ENCODE measurements at regions not wholly inside any gene's neighbourhood (a gene's known extent, or its start where the extent isn't known, plus 50 kb on each side); places are given as distances from the start of the nearest gene placed in this dataset.
"Not testable (repeated sequence)": the region's sequence is repeated elsewhere in the genome, so short reads cannot be mapped to it uniquely, and the experiment has no call there.

DNA sequence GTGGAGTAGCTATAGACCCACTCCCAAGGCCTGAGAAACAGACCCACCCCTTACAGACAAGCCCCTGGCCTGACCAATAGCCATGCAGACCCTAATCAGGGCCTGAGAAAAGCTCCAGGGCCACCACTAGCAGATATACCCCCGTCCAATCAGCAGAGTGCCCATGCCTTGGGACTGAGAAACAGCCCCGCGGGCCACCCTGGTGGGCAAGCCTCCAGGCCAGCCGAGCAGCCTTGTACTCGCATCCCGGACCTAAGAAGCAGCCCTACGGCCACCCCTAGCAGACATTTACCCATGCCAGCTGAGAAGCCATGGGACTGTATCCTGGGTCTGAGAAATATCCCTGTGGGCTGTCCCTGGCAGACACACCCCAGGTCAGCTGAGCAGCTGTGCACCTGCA, 436.5 kb downstream of the SMARCA1 start:
- no peak overlapping the region for H3K56ac ChIP-seq (ENCODE audit: insufficient read length, low read depth, low read length)
- H3K9ac ChIP-seq (ENCODE audit: extremely low read depth, insufficient read length, low read length): no peak overlapping the region
- peak overlapping the region; percentile 43; the same call in 1 of the 2 replicates for H3K4ac ChIP-seq (ENCODE audit: low read depth, low read length)
- peaks cover 24 to 40% (median 26%) of the 10 kb centered on the region in 3 experiments for H3K36me3 Mint-ChIP-seq (ENCODE audit: insufficient read depth in 1 of 3, low read depth in 3 of 3)
- no peak overlapping the region for H2BK15ac ChIP-seq (ENCODE audit: low read depth, low read length)
- H2BK20ac ChIP-seq (ENCODE audit: low read depth, low read length, poor library complexity, severe bottlenecking): no peak overlapping the region
- no peaks in the 10 kb centered on the region for H3K79me1 ChIP-seq (ENCODE audit: insufficient read depth, low read depth, low read length, poor library complexity, severe bottlenecking)
- H4K20me1 ChIP-seq (ENCODE audit: control insufficient read depth, insufficient read depth, insufficient read length): no peaks in the 10 kb centered on the region
- peaks cover 15 to 24% of the 10 kb centered on the region in 2 experiments for H3K9me3 Mint-ChIP-seq
- H4K91ac ChIP-seq (ENCODE audit: insufficient read length, low read depth, low read length): peak overlapping the region; percentile 89
- no peak overlapping the region for H3K18ac ChIP-seq (ENCODE audit: insufficient read length, low read depth, low read length)
- H2BK120ac ChIP-seq (ENCODE audit: low read depth, low read length, poor library complexity, severe bottlenecking): no peak overlapping the region
- TF ChIP-seq, protein P1, sequence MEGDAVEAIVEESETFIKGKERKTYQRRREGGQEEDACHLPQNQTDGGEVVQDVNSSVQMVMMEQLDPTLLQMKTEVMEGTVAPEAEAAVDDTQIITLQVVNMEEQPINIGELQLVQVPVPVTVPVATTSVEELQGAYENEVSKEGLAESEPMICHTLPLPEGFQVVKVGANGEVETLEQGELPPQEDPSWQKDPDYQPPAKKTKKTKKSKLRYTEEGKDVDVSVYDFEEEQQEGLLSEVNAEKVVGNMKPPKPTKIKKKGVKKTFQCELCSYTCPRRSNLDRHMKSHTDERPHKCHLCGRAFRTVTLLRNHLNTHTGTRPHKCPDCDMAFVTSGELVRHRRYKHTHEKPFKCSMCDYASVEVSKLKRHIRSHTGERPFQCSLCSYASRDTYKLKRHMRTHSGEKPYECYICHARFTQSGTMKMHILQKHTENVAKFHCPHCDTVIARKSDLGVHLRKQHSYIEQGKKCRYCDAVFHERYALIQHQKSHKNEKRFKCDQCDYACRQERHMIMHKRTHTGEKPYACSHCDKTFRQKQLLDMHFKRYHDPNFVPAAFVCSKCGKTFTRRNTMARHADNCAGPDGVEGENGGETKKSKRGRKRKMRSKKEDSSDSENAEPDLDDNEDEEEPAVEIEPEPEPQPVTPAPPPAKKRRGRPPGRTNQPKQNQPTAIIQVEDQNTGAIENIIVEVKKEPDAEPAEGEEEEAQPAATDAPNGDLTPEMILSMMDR (conservative IDR thresholded peaks at IDR 0.05): no peak
- H2BK12ac ChIP-seq (ENCODE audit: insufficient read length, low read depth, low read length): no peak overlapping the region
- no peaks in the 10 kb centered on the region; the same call in 1 of the 2 replicates for H3K27me3 Mint-ChIP-seq (ENCODE audit: low read depth)
- H3K4me2 ChIP-seq (ENCODE audit: insufficient read depth, insufficient read length, low read length): no peak overlapping the region
- no peak overlapping the region for H3K27ac ChIP-seq (ENCODE audit: insufficient read length, low read depth, low read length)
- H3K9me3 ChIP-seq (ENCODE audit: control insufficient read depth, low read depth, low read length): peaks cover 14% of the 10 kb centered on the region
- no peak overlapping the region for H2AK5ac ChIP-seq (ENCODE audit: insufficient read length, low read length)
- no peaks in the 10 kb centered on the region for H3K27me3 ChIP-seq (ENCODE audit: insufficient read depth, low read length)
- no peak overlapping the region for H2BK5ac ChIP-seq (ENCODE audit: insufficient read length, low read length)
- peaks cover 39 to 48% of the 10 kb centered on the region in 2 experiments for H3K4me1 Mint-ChIP-seq
- H3K4me1 ChIP-seq (ENCODE audit: insufficient read depth, low read length): peaks cover 5% of the 10 kb centered on the region; the same call in 1 of the 2 replicates
- H3K27ac Mint-ChIP-seq: peak overlapping the region in 2 of 3 experiments; percentile 84 to 91; a peak in 5 of 7 replicates
- no peak overlapping the region for H3K4me3 Mint-ChIP-seq
- DNase-seq: no peak
- no peak overlapping the region for H4K5ac ChIP-seq (ENCODE audit: insufficient read length, low read depth, low read length)
- H3T11ph ChIP-seq (ENCODE audit: low read length): no peak overlapping the region
- no peaks in the 10 kb centered on the region for H3K23me2 ChIP-seq (ENCODE audit: insufficient read length, low read depth, low read length, poor library complexity, severe bottlenecking)
- H4K8ac ChIP-seq (replicated peaks; ENCODE audit: insufficient read length, low read depth, low read length): no peak overlapping the region
- H3K79me2 ChIP-seq (ENCODE audit: insufficient read depth, low read length): no peaks in the 10 kb centered on the region; the same call in 1 of the 2 replicates
- H3K23ac ChIP-seq (ENCODE audit: insufficient read length, low read depth, low read length): no peak overlapping the region
- H2AFZ ChIP-seq (ENCODE audit: low read length): no peak overlapping the region
- no CpG with 5 or more reads among the region's 7 CpGs for WGBS (ENCODE audit: extremely low coverage, insufficient read length, low lambda C conversion rate)
- no peak overlapping the region; the same call in 1 of the 2 replicates for H3K14ac ChIP-seq (ENCODE audit: insufficient read depth, low read length)

- H3K4me1 ChIP-seq (ENCODE audit: insufficient read depth, low read length); H3K4me3 Mint-ChIP-seq: not testable (repeated sequence)
Measured at GRCh38 chrX:129084291-129084690, 439.0 kb downstream of the SMARCA1 start.

More at GRCh38 chrX:129084291-129084690, 439.0 kb downstream of the SMARCA1 start:
- no CpG with 5 or more reads among the region's 3 CpGs for WGBS (ENCODE audit: extremely low coverage, insufficient read length, low lambda C conversion rate)
- not testable (repeated sequence) for H3K18ac ChIP-seq (ENCODE audit: insufficient read length, low read depth, low read length); H3K4me2 ChIP-seq (ENCODE audit: insufficient read depth, insufficient read length, low read length); H3K27me3 Mint-ChIP-seq (ENCODE audit: low read depth); H3K4ac ChIP-seq (ENCODE audit: low read depth, low read length); H3K9ac ChIP-seq (ENCODE audit: extremely low read depth, insufficient read length, low read length); H2BK120ac ChIP-seq (ENCODE audit: low read depth, low read length, poor library complexity, severe bottlenecking); H2BK5ac ChIP-seq (ENCODE audit: insufficient read length, low read length); H3K27me3 ChIP-seq (ENCODE audit: insufficient read depth, low read length); H3K23ac ChIP-seq (ENCODE audit: insufficient read length, low read depth, low read length); H2AFZ ChIP-seq (ENCODE audit: low read length); H3K56ac ChIP-seq (ENCODE audit: insufficient read length, low read depth, low read length); H2BK15ac ChIP-seq (ENCODE audit: low read depth, low read length); H3K79me1 ChIP-seq (ENCODE audit: insufficient read depth, low read depth, low read length, poor library complexity, severe bottlenecking); H3K23me2 ChIP-seq (ENCODE audit: insufficient read length, low read depth, low read length, poor library complexity, severe bottlenecking); H2BK20ac ChIP-seq (ENCODE audit: low read depth, low read length, poor library complexity, severe bottlenecking); H4K5ac ChIP-seq (ENCODE audit: insufficient read length, low read depth, low read length); H4K8ac ChIP-seq (replicated peaks; ENCODE audit: insufficient read length, low read depth, low read length); DNase-seq; H4K20me1 ChIP-seq (ENCODE audit: control insufficient read depth, insufficient read depth, insufficient read length); H3K27ac Mint-ChIP-seq; H4K91ac ChIP-seq (ENCODE audit: insufficient read length, low read depth, low read length); H3K14ac ChIP-seq (ENCODE audit: insufficient read depth, low read length); H3T11ph ChIP-seq (ENCODE audit: low read length); H2AK5ac ChIP-seq (ENCODE audit: insufficient read length, low read length); H3K27ac ChIP-seq (ENCODE audit: insufficient read length, low read depth, low read length); H2BK12ac ChIP-seq (ENCODE audit: insufficient read length, low read depth, low read length); H3K79me2 ChIP-seq (ENCODE audit: insufficient read depth, low read length)
- H3K36me3 Mint-ChIP-seq (ENCODE audit: insufficient read depth in 1 of 3, low read depth in 3 of 3): peaks cover 34 to 51% (median 36%) of the 10 kb centered on the region in 3 experiments
- H3K9me3 ChIP-seq (ENCODE audit: control insufficient read depth, low read depth, low read length): peaks cover 26% of the 10 kb centered on the region
- H3K4me1 Mint-ChIP-seq: peaks cover 16 to 26% of the 10 kb centered on the region in 2 experiments
- H3K9me3 Mint-ChIP-seq: peaks cover 23 to 36% of the 10 kb centered on the region in 2 experiments

Data from H9 (cell line).